Calu3 (cell line): ENCODE measurements at regions not wholly inside any gene's neighbourhood (a gene's known extent, or its start where the extent isn't known, plus 50 kb on each side); places are given as distances from the start of the nearest gene placed in this dataset.

ENCODE experiments used
- BruUV-seq: library from RNA; stranded (reverse); fragments of 400-500 nt; replicated peaks from 2 replicates; lab custom pipeline; 2021; lab: Mats Ljungman, UMichigan
- CTCF ChIA-PET: fragments of 300-600 bp; sonication (Branson Sonifier 250); formaldehyde crosslinking; loops from one replicate; lab custom pipeline; 2022; ENCODE audit warnings: antibody characterized with exemption; lab: Charles Lee
- DNase-seq: peaks from one replicate; pipeline ENCODE4 v3.0.0; 2022
- H3K27ac Mint-ChIP-seq: one replicate; pipeline ENCODE4 v1.8.0; 2022; ENCODE audit warnings: mixed read lengths; ENCODE audit not compliant: unreplicated experiment
- H3K27me3 Mint-ChIP-seq: one replicate; pipeline ENCODE4 v1.8.0; 2022; ENCODE audit warnings: mixed read lengths; ENCODE audit not compliant: unreplicated experiment
- H3K36me3 Mint-ChIP-seq: one replicate; pipeline ENCODE4 v1.8.0; 2022; ENCODE audit warnings: mild to moderate bottlenecking, moderate library complexity, mixed read lengths; ENCODE audit not compliant: insufficient read depth, unreplicated experiment
- H3K4me1 Mint-ChIP-seq: one replicate; pipeline ENCODE4 v1.8.0; 2022; ENCODE audit warnings: mild to moderate bottlenecking, low read depth, mixed read lengths; ENCODE audit not compliant: unreplicated experiment
- H3K4me3 Mint-ChIP-seq: one replicate; pipeline ENCODE4 v1.8.0; 2022; ENCODE audit warnings: mild to moderate bottlenecking, low read depth, moderate library complexity, mixed read lengths; ENCODE audit not compliant: unreplicated experiment
- H3K9me3 Mint-ChIP-seq: one replicate; pipeline ENCODE4 v1.8.0; 2022; ENCODE audit warnings: low read depth, mixed read lengths; ENCODE audit not compliant: unreplicated experiment
- CTCF ChIP-seq: fragments of 200-600 bp; IDR thresholded peaks from one replicate; pipeline ENCODE4 v1.8.0; 2022; ENCODE audit warnings: antibody characterized with exemption; ENCODE audit not compliant: unreplicated experiment
- intact Hi-C: fragments of 100-400 bp; cut with micrococcal nuclease; formaldehyde crosslinking; loops from one replicate; pipeline ENCODE4 v1.10.0; 2022; ENCODE audit not compliant: unreplicated experiment

- Mint-ChIP-seq H3K27ac (no peak overlapping the region), H3K4me3 (no peak overlapping the region), H3K27me3 (no peaks in the 10 kb centered on the region), H3K36me3 (no peaks in the 10 kb centered on the region), H3K9me3 (no peaks in the 10 kb centered on the region), H3K4me1 (no peaks in the 10 kb centered on the region)
- CTCF ChIA-PET, result no interaction called here
- intact Hi-C loops, result no loop called here
- no peak for TF ChIP-seq CTCF
- BruUV-seq, result no TSS peak
- no peak for DNase-seq
These were observed 371.2 kb upstream of the NBEA start for GRCh38 chr13:34570698-34571353.

- BruUV-seq, result no TSS peak
- Mint-ChIP-seq H3K27ac (no peak overlapping the region), H3K36me3 (no peaks in the 10 kb centered on the region), H3K9me3 (no peaks in the 10 kb centered on the region), H3K4me1 (no peaks in the 10 kb centered on the region), H3K4me3 (no peak overlapping the region), H3K27me3 (no peaks in the 10 kb centered on the region)
- TF ChIP-seq CTCF, result no peak
- DNase-seq, result no peak
- intact Hi-C loops, result no loop called here
- CTCF ChIA-PET, result no interaction called here
These were observed 370.4 kb upstream of the NBEA start for GRCh38 chr13:34571716-34572115.

- CTCF ChIA-PET, result no interaction called here
- DNase-seq, result no peak
- Mint-ChIP-seq H3K27me3 (no peaks in the 10 kb centered on the region), H3K36me3 (no peaks in the 10 kb centered on the region), H3K4me1 (peaks cover 12% of the 10 kb centered on the region), H3K27ac (no peak overlapping the region), H3K9me3 (no peaks in the 10 kb centered on the region), H3K4me3 (no peak overlapping the region)
- no TSS peak for BruUV-seq
- intact Hi-C loops, result no loop called here
- no peak for TF ChIP-seq CTCF
These were observed 365.0 kb upstream of the NBEA start for GRCh38 chr13:34577051-34577450.

GRCh38 chr13:34578471-34578870 is 363.6 kb upstream of the NBEA start:
- no peak for TF ChIP-seq CTCF
- intact Hi-C loops, result no loop called here
- Mint-ChIP-seq H3K36me3 (no peaks in the 10 kb centered on the region), H3K4me1 (peaks cover 12% of the 10 kb centered on the region), H3K27ac (no peak overlapping the region), H3K4me3 (no peak overlapping the region), H3K27me3 (no peaks in the 10 kb centered on the region), H3K9me3 (no peaks in the 10 kb centered on the region)
- DNase-seq, result no peak
- no TSS peak for BruUV-seq
- CTCF ChIA-PET, result interaction anchor here (0.6 kb wide), 1 partner anchor 65 kb away, joined by 5 read pairs; no protein-coding TSS in a partner anchor
